ENCODE measurements at regions not wholly inside any gene's neighbourhood (a gene's known extent, or its start where the extent isn't known, plus 50 kb on each side); places are given as distances from the start of the nearest gene placed in this dataset.
"Not testable (repeated sequence)": the region's sequence is repeated elsewhere in the genome, so short reads cannot be mapped to it uniquely, and the experiment has no call there.

DNA sequence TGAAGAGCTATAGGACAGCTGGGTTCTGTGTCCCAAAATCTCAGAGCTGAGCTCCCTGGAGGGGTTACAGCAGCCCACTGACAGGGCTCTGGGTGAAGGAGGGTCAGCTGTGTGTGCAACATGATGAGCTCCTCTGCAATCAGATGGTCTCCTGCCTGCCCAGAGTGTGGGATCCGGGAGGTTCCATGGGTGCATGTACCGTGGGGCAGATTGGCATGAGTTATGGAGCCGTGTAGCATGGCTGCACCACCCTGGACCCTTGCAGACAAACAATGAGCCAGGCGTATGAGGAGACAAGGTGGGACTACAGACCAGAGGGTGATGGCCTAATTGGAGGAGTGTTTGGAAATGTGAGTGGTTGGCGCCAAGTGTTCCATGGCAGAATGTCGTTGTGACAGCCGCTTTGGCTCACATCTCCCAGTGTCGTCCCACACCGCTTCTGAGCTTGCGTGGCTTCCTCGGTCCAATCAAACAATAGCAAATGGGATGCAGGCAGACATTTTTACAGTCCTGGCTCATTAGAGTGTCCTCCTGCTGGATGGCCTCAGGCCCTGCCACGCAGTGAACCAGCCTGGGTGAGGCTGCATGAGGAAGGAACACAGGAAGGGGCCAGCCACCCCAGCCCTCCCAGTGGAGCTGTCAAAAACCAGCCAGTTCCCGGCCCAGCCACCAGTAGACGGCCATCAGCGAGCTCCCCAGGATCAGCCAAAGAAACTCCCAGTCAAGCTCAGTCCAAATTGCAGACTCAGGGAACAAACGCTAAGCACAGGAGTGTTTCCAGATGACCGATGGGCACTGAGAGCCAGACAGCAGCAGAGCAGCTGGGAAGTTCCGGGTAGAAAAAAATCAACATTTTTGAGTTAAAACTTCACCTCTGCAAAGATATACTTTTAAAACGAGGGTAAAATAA, 1066.9 kb downstream of the BRD1 start:
- no peak for ATAC-seq

DNA sequence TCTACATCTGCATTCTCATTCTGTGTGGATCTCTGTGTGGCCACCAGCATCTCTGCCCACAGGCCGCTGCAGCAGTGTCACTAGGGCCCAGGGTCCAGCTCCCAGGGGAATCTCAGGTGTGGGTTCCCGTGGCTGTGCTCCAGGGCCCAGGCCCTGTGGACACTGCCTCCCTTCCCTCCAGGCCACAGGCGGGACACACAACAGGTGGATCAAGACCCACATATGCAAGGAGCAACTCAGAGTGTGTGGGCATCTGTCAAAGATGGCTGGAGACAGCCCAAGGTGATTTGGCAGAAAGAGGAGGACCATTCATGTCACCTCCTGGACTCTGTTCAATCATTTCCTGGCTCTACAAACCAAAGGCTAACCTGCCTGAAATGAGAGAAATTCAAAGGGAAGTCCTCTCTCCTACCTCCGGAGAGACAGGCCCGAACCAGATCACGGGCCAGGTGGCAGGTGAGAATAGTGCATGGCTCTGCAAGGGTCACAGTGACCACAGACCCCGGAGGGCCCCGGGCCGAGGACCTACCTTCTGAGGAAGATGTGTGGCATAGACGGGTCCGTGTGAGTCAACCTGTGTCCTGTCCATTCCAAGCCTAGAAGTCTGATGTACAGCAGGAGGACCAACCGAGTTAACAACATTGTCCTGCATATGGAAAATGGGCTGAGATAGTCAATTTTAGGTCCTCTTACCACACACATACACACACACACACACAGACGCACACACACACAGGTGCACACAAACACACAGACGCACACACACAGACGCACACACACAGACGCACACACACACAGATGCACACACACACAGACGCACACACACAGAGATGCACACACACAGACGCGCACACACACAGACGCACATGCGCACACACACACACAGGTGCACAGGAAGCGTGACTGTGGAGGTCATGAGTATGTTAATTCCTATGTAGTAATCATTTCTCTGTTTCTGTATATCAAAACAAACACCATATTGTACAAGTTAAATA, 1068.5 kb downstream of the BRD1 start:
- no peak for ATAC-seq

DNA sequence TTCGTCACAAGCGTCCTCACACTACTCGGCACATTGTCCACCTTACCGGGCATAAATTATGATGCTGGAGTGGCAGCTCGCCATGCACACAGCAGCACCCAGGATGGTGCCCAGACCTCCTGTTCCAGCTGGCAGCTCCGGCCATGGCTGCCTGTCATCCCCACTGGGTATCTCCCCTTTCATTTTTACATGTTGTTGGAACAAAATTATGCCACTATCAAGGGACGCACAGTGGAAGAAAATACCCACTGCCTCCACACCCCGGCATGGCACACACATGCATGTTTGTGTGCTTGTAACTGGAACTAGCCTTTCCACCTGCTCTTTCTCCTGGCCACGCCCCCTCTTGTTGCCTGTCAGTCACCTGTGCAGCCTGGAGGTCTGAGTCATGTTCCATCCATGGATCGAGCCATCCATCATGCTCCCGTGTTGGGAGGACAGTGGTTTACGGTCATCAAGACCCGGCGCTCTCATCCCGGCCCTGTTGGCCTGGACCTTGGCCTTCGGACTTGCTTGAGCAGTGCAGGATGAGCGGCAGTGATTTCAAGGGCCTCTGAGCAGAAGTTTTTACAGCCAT, 1069.6 kb downstream of the BRD1 start:
- ATAC-seq, result no peak

DNA sequence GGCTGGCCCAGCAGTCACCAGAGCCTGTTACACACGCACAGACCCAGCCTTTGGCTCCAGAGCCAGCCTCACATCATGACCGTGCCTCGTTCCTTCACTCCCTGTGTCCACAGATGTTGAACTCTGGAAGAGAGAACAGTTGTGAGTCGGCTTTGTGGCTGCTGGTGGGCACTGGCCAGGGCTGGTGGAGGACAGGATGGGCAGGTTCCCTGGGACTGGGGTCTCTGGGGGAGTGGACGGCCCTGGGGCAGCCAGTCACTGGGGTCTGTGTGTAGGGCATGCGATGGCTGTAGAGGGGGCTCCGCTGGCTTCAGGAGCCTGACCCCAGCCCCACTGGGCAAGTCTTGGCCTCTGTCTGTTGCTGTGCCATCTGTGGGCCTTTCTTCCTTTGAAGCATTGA, 1070.1 kb downstream of the BRD1 start:
- no peak for ATAC-seq

DNA sequence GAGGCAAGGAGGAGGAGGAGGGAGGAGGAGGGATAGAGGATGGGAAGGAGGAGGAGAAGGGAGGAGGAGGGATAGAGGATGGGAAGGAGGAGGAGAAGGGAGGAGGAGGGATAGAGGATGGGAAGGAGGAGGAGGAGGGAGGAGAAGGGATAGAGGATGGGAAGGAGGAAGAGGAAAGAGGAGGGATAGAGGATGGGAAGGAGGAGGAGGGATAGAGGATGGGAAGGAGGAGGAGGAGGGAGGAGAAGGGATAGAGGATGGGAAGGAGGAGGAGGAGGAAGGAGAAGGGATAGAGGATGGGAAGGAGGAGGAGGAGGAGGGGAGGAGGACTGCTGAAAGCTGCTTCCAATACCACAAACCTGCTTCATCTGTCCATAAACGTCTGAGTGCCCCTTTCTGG, 1070.5 kb downstream of the BRD1 start:
- ATAC-seq, result not testable (repeated sequence)

DNA sequence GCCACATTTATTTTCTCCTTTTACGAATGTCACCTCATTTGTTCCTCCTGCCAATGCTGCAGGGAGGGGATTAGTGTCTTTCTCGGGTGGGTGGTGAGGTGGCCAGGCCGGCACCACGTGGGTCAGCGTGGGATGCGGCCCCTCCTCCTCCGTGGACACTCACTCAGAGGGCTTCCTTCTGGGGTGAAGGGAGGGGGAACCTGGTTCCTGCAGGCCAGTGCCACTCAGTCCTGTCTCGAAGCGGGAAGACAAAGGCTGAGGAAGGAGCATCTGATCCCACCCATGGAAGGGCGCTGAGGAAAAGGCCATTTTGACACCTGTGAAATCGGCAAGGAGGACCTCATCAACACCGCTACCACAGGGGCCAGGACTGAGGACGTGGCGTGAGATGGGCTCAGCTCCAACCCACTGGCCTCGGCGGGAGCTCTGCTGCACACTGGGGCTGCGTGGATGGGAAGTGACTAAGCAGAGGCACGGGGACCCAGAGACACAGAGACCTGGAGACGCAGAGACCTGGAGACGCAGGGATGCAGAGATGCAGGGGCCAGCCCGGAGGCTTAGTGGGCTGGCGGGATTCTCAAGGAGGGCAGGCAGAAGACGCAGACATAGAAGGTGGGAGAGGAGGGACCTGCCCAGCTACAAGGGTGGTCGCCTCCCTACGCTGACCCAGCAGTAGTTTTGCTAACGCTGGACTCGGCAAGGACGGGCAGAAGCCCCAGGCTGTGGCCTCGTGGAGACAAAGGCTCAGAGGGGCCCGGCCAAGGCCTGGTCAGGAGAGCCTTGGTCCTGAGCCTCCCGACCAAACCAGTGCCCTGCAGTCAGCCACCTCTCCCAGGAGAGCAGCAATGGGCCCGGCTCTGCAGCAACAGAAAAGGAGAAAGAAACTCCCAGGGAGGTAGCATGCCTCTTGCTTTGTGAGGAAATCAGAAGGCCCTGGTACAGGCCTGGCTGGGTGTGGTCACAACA, 1071.2 kb downstream of the BRD1 start:
- ATAC-seq, result no peak

DNA sequence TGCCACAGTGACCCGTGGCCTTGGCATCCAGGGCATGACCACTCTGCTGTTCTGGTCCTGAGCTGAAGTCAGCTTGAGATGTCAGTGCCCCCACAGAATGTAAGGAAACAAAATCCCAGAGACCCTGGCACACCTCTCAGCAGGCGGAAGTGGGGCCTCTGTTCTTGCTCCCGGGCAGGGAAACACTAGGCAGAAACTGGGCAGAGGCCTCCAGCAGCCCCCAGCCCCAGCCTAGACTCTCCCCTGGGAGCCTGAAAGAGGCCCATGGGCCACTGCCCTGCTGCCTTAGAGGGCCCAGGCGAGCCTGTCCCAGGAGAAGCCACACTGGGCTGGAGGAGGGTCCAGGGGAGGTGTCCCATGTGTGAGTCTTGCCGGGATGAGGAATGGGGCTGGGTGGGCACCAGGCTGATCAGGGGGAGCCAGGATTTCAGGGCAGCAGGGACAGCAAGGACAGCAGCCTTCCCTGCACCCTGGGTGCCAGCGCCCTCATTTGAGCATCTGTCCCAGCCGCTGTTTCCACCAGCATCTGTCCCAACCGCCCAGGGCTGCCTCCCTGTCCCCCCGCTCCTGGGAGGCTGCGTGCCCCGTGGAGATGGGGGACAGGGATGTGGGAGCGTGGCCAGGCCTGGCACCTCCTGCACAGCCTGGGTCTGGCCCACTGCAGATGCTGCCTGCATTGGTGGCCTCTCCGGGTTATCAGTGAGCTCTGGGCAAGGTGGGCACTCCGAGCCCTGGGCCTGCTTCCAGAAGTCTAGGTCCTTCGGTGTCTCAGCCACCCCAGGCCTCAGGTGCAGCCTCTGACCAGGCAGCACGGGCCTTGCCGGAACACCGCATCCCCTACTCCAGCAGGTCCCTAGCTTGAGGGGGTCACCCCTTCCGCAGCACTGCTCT, 1072.4 kb downstream of the BRD1 start:
- no peak for ATAC-seq

DNA sequence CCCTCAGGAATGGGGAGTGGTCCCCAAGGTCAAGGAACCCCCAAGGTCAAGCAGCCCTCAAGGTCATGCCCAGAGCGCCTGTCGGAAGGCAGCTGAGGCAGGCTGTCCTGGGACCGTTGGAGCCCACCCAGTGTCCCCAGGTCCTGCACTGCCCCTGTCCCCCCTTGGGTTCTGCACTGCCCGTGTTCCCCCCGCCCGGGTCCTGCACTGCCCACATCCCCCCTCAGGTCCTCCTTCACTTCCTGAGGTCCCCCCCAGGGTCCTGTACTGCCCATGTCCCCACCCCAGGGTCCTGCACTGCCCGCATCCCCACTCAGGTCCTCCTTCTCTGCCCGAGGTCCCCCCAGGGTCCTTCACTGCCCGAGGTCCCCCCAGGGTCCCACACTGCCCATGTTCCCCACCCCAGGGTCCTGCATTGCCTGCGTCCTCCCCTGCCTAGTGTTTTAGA, 1073.0 kb downstream of the BRD1 start:
- ATAC-seq, result no peak

DNA sequence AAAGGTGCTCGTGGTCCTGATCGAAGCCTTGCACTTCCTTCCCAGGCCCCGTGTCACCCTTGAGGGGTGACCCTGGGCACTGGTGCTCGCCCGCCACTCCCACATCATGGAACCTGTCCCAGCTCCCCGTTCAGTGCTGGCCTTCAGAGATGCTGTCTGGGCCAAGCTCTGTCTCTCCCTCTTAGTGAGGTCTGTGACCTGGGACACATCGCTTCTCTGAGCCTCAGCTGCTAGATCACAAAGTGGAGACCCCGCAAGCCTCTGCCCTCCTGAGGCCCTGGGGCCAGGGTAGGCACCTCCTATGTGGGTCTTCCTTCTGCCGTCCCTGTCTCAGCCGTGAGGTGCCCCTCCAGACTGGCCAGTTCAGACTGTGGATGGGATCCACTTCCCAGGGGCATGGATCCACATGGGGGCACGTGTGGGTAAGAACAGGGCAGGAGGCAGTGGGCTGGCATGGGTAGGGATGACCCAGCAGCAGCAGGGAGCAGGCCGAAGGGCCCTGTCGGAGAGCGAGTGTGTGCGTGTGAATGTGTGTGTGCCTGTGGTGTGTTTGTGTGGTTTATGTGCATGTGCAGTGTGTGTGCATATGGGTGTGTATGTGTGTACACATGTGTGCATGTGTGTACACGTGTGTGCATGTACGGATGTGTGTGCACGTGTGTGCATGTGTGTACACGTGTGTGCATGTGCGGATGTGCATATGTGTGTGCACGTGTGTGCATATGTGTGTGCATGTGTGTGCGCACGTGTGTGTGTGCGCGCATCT, 1073.7 kb downstream of the BRD1 start:
- ATAC-seq, result no peak

DNA sequence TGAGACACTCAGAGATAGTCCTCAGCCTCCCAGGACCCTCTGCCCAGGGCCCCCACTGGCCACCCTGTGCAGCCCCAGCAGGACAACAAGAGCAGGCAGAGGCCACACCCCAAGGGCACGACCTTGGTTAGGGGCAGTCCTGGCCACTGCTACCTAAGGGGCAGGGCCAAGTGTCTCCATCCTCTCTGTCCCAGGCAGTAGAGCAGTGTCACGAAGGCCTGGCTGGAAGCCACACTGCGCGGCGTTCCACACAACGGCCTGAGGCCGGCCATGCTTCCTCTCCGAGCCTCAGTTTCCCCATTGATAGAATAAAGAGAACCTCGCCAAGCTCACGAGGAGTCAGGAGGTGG, 1074.3 kb downstream of the BRD1 start:
- no peak for ATAC-seq

DNA sequence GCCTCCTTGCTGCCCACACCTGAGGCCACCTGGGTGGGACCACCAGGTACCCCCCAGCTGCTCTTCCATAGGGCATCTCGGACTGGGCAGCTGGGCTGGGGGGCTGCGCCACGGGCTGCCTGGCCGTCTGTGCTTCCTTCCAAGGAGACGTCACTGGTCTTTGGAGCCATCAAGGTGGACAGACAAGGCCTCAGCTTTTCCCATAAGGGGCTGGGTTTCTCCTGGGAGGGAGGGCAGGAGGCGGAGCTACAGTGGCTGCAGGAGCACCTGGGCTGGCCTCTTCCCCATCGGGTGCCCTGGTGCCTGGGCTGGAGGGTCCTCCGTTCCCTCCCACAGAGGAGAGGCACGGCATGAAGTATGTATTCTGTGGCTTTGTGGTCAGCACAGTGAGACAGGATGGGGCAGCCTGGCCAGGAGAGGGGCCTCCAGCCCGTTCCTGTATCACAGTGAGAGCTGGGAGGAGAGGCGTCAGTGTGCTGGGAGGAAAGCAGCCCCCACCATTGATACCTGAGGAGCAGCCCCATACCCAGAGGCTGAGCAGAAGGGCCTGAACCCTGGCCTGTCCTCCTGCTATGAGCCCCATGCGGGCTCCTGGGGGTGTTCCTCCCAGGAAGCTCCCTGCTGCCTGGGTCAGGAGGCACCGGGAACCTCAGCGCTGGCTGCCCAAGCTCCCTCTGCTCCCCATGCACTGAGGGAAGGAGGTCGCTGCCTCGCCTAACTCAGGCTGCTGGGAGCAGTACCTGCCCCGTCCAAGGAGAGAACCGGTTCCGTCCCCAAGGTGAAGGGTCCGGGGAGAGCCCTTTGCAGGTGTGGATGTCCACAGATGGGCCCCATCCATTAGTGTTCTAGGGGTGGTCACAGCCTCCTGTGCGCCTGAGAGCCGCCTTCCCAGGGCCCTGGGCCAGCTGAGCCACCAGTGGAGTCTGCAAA, 1075.0 kb downstream of the BRD1 start:
- no peak for ATAC-seq

DNA sequence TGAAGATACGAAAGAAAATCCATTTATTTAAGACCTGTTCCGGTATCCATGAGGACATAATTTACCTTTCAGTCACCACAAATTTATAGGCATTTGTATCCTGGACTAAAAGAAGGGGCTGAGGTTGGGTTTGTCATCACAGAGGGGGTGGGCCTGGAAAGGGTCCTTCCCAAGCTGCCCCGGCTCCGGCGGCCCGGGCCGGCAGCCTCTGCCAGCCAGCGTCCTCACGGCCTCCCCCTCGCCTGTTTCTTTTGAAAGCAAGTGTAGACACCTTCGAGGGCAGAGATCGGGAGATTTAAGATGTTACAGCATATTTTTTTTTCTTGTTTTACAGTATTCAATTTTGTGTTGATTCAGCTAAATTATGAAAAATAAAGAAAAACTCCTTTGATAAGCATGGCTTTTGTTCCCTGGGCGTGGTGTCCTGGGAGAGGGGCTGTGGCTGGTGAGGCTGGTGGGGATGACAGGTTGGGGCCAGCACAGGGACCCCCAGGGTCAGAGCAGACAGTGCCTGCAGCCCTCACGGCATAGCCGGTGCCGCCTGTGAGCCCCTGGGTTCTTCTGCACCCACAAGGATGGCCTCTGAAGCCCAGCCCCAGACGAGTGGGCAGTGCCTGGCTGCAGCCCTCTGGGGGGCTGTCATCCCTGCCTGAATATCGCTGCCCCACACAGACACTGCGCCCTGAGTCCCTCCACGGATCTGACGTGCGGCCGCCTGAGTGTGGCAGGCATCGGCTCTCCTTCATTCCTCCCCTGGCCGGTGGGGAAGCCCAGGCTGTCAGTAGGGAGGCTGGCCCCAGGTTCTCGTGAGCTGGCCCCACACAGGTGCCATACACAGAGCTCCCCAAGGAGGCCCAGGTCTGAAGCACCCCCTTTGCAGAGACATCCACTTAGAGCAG, 1075.9 kb downstream of the BRD1 start:
- no peak for ATAC-seq

DNA sequence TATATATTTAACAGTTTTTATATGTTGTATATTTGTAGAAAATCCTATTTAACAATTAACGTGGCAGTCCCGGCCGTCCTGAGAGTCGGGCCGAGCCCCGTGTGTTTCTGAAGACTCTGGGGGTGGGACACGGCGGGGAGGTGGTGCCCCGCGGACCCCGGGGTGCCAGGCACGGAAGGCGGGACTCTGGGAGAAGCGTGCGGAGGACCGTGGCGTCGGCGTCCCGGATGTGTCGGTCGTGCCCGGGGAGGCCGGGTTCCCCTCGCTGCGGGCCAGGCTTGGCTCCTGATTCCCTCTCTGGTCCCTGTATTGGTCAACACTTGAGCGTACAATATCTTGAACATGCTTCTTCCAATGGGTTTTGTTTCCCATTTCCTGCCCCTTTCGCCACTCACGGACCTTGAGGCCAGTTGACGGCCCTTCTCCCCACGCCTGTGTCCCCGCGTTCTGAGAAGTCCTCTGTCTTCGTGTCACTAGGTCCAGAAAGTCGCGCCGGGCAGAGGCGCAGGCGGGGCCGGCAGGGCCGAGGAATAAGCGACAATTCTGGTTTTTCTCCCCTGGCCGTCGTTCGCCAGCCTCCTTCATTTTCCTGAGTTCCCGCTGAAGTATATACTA, 1076.7 kb downstream of the BRD1 start:
- ATAC-seq, result no peak

DNA sequence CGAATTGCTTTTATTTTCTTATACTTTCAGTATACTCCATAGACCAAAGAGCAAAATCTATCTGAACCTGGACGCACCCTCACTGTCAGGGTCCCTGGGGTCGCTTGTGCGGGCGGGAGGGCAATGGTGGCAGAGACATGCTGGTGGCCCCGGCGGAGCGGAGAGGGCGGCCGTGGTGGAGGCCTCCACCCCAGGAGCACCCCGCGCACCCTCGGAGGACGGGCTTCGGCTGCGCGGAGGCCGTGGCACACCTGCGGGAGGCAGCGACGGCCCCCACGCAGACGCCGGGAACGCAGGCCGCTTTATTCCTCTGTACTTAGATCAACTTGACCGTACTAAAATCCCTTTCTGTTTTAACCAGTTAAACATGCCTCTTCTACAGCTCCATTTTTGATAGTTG, 1077.4 kb downstream of the BRD1 start:
- ATAC-seq, result no peak

DNA sequence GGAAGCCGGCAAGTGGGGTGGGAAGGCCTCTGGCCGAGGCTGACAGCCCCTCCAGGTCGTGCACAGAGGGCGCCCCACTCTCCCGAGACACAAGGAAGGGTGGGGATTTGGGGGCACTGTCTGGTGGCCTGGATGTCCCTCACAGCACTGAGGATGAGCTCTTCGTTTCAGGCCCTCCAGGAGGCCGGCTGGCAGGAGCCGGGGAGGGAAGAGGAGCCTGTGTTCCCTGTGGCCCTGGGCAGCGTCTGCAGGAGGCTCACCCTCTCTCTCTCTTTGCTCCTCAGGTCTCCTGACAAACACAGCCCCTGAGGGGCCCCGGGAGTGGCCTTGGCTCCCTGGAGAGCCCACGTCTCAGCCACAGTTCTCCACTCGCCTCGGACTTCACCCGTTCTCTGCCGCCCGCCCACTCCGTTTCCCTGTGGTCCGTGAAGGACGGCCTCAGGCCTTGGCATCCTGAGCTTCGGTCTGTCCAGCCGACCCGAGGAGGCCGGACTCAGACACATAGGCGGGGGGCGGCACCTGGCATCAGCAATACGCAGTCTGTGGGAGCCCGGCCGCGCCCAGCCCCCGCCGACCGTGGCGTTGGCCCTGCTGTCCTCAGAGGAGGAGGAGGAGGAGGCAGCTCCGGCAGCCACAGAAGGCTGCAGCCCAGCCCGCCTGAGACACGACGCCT, 1078.0 kb downstream of the BRD1 start:
- no peak for ATAC-seq

DNA sequence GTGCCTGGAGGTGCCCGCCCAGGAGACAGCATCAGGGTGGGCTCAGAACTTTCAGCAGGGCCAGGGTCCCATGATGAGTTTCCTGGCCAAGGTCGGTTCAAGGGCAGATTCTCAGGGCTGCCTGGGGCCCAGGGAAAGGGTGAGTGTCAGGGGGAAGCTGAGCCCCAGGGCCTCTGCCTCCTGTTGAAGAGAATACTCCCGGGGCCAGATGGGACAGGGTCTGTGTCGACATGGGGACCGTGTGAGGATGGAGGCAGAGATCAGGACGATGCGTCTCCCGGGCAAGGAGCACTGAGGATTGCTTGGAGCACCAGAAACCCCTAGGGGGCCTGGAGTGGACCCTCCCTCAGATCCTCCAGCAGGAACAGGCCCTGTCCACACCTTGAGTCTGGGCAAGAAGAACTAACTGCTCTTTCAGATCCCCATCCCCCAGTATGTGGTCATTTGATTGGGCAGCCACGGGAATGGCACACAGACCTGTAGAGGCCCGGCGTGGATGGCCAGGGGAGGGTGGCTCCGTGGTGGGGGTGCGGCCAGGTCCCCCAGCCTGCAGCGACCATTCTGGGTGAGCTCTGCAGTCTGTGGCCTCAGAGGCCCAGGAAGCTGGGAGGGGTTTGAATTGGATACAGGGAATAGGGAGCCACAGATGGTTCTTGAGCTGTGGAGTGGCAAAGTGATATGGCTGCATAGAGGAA, 1078.7 kb downstream of the BRD1 start:
- no peak for ATAC-seq

Measured in activated CD4-positive, CD25-positive, alpha-beta regulatory T cell treated with anti-CD3 and anti-CD28 coated beads, Interleukin-2, amount 50 U/mL, for 24 hours (primary cell).